GM21528 (cell line): ENCODE measurements at regions not wholly inside any gene's neighbourhood (a gene's known extent, or its start where the extent isn't known, plus 50 kb on each side); places are given as distances from the start of the nearest gene placed in this dataset.

Experiments used
- ATAC-seq: cut with Tn5 transposase; IDR thresholded peaks from one replicate; pipeline ENCODE4 v1.9.1; 2021; ENCODE audit warnings: mild to moderate bottlenecking, moderate library complexity; ENCODE audit not compliant: unreplicated experiment, low FRiP score

DNA sequence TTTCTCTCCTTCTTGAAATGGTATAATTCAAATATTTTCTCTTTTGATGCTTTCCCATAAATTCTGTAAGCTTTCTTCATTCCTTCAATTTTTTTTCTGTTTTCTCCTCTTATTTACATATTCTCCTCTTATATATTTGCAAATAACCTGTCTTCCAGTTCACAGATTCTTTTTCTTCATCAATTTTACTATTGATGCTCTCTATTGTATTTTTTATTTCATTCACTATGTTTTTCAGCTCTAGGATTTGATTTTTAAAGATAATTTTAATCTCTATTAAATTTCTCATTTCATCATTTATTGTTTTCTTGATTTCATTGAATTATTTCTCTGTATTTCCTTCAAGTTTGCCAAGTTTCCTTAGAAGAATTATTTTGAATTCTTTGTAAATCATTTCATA, 54.0 kb upstream of the PRPS1L1 start:
- no peak for ATAC-seq

GRCh38 chr7:18082169-18082568, 54.5 kb upstream of the PRPS1L1 start:
- ATAC-seq, result no peak

DNA sequence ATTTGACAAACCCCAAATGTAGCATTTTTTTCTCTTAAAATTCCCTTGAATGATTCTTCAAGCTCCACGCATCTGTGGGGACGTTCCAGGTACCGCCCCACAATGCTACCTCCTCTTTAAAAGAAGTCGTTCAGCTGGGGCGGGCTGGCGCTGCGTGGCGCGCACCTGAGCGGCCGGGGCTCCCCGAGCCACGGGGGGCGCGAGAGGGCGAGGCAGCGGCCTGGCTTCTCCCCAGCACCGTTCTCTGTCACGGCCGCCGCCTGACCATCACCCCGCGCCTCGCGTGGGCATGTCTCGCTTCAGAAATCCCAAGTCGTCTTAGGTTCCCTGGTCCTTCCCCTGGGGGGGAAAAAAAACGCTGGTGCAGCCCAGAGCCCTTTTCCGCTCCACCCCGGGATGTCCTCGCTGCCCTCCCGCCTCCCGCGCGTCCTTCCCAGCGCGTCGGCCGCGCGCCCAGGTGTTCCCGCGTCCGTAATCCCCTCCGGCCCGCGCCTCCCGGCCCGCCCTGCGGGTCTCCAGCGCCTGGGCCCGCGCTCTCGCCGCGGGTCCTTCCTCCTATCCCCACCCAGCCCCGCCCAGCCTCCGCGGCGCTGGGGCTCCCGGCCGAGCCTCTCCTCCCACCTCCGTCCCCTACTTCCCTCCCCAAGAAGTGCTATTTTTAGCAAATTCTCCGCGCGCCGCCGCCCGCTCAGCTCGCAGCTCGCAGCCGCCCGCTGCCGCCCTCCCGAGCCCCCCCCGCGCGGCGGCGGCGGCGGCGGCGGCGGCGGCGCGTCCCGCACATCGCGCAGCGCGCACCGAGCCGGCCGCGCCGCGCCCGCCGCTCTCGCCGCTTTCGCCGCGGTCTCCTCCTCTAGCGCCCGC, 58.7 kb upstream of the PRPS1L1 start:
- no peak for ATAC-seq

GRCh38 chr7:18087026-18087686, 59.5 kb upstream of the PRPS1L1 start:
- ATAC-seq, result no peak

DNA sequence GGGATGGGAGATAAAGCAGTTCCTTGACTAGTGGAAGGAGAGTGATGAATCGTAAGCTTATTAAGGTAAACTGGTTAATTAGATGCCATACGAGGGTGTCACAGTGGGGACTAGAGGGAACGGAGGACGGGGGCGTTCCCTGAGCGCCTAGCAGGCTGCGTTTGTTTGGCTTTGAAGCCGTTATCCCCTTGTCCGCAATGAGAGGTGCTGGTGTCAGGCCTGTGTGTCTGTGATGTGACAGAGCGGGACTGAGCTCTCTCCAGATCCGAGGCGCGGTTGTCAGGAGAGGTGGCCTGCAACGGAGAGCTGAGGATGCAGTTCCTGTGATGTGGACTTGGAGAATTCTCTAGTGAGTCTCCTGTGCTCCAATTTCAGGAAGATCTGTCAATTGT, 60.0 kb upstream of the PRPS1L1 start:
- no peak for ATAC-seq

DNA sequence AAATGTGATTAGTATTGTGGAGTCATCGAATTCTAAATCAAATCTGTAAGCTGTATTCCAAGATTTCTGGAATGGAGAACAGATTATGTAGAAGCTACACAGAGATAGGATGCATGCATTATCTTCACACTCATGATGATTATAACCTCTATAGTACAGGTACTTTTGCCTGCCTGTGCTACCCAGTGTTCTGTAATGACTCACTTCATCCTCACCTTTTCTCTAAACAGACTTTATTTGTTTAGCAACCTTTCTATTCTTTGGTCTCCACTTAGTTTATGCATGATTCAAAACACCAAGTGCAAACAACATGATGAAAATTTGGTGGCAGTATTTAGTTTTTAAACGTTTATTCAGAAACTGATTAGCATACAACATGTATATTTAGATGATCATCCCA, 68.4 kb upstream of the PRPS1L1 start:
- no peak for ATAC-seq

DNA sequence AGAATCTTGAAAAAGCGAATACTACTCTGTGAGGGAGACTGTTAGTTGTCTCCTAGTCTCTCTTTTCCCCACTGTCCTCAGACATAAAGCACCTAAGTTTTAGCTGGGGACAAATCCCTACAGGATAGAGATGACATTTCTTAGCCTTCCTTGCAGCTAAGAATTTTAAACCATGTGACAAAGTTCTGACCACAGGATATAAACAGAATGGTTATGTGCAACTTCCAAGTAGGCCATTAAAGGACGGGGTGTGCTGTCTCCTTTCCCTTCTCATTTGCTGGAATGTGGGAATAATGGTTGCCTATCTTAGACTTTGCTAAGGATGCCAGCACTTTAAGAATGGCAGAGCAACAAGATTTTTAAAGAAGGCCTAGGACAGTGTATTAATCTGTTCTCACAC, 74.9 kb upstream of the PRPS1L1 start:
- no peak for ATAC-seq

DNA sequence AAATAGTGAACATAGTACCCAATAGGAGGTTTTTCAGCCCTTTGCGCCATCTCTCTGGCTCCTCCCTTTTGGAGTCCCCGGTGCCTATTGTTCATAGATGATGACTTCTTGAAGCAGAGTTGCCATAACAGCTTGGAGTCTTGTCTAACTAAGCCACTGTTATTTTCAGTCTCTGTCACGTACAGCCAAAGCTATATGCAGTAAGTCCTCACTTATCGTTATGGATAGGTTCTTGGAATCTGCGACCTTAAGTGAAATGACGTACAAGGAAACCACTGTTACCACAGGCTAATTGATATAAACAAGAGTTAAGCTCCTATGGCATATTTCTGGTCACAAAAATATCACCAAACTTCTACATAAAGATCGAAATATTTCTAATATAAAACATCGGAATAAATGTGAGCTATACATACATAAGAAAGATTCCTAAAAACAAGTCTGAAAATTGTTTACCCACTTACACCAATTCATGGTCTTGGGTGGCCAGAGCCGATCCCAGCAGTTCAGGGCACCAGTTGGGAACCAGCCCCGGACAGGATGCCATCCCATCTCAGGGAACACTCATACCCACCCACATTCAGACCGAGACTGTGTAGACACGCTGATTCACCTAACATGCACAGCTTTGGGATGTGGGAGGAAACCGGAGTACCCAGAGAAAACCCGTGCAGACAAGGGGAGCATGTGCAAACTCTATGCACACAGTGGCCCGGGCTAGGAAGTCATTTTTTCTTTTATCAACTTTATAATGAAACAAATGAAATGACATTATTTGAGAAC, 76.0 kb upstream of the PRPS1L1 start:
- ATAC-seq, result no peak

DNA sequence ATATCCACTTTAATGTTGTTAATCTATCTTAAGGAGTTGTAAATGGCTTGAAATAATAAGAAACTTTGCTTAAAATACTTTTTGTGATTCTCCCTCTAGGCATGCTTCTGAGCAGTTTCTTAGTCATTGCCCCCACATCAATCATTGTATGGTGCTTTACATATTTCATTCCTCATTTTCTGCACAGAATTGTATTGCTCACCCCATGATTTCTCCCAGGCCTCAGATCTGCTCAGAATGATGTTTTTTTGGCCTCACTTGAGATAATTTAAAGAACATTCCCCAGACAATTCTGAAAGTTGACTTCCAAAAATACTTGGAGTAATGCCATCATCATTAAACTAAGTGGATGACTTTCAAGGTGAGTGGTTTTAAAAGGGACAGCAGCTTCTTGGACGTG, 82.1 kb upstream of the PRPS1L1 start:
- ATAC-seq, result no peak

GRCh38 chr7:18116661-18117060, 89.0 kb upstream of the PRPS1L1 start:
- no peak for ATAC-seq

GRCh38 chr7:18117482-18117881, 89.8 kb upstream of the PRPS1L1 start:
- ATAC-seq, result no peak

DNA sequence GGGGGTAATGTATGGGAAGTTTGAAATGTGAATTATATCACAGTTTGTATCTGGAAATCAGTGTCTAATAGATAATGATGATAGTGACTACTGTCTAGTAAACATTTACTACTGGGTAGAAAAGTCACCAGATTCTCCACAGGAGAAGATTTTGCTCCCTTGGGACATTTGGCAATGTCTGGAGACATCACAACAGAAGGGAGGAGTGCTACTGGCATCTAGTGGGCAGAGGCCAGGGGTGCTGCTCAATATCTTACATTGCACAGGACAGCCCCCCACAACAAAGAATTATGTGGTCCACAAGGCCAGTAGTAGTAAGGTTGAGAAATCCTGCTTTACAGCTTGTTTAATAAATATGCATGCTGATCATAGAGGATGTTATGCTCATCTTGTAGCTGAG, 92.3 kb upstream of the PRPS1L1 start:
- no peak for ATAC-seq

DNA sequence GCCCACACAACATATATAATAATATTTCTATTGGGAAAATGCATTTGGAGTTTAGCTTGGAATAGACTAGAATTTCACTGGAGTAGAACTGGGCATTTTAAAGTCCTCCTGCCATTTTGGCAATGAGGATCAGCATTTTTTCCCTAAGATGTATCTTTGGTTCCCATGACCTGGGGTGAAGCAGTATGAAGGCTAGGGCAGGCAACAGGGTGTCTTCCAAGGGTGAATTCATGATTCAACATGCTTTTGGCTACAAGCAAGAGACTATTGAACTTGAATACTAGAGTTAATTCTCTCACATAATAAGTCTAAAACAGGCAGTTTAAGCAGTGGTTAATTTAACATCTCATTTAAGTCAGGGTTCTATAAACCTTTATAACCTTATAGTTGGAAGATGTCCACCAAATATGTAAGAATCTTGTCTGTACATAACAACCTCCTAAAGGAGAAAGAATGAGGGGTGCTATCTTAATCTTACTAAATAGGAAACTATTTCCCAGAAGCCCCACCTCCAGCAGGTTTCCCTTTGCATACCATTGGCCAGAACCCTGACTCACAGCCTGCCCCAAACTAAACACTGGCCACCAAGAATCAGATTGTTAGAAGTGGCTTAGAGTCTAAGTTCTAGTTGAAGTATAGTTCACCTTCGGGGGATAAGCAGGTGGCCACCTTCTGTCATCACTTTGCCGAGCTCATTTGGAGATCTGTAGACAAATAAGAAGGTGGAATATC, 96.0 kb upstream of the PRPS1L1 start:
- no peak for ATAC-seq

- ATAC-seq, result no peak
These were observed 97.8 kb upstream of the PRPS1L1 start for GRCh38 chr7:18125476-18125875.

GRCh38 chr7:18126281-18126680, 98.6 kb upstream of the PRPS1L1 start:
- ATAC-seq, result no peak

DNA sequence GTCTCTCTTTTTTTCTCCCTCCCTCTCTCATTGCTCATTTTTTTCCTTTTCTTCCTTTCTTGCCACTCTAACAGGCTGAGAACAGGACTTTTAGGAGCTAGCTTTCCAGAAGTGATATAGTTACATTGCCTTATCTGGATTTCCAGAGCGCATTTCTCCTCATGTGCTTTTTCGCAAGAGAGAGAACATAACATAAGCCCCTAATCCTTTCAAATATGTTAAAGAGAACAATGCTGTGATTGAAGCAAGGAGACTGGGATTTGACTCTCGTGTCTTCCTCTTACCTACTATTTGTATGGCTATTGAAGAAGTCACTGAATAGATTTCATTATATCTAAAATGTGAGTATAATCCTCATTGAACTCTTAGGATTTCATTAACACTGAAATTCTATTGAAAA, 101.2 kb upstream of the PRPS1L1 start:
- no peak for ATAC-seq

- ATAC-seq, result no peak
These were observed 105.2 kb upstream of the PRPS1L1 start for GRCh38 chr7:18132811-18133210.

- no peak for ATAC-seq
These were observed 106.3 kb upstream of the PRPS1L1 start for GRCh38 chr7:18133921-18134320.

DNA sequence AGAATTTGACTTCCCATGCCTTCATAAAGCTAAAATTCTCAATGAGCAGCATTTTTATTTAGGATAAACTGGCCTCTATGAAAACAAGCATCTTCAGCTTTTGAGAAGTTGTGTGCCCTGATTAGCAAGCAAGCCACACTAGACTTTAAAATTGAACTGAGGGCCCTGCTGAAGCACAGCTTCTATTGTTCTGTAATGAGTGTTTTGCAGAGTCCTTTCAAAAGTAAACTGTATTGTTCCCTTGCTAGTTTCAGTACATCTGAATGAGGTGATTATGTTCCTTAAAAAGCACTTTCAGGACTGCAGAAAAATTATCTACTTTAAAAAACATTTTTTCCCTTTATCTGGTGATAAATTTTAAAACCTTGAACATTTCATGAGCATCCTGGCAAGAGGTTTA, 113.3 kb upstream of the PRPS1L1 start:
- ATAC-seq, result no peak

- ATAC-seq, result no peak
These were observed 116.5 kb upstream of the PRPS1L1 start for GRCh38 chr7:18144166-18144565.

- ATAC-seq, result no peak
These were observed 117.5 kb upstream of the PRPS1L1 start for GRCh38 chr7:18145160-18145559.
